DND-41 (cell line): ENCODE measurements at regions not wholly inside any gene's neighbourhood (a gene's known extent, or its start where the extent isn't known, plus 50 kb on each side); places are given as distances from the start of the nearest gene placed in this dataset.

Experiments
- EZH2 ChIP-seq: IDR thresholded peaks from 3 replicates; pipeline ENCODE4 v1.6.1; 2012; ENCODE audit warnings: borderline replicate concordance, low read depth, mild to moderate bottlenecking, moderate library complexity, low read length, inconsistent platforms; ENCODE audit not compliant: severe bottlenecking
- TF ChIP-seq, protein P1 (sequence below): IDR thresholded peaks from 2 replicates; pipeline ENCODE4 v1.5.1; 2012; ENCODE audit warnings: borderline replicate concordance, low read length, moderate library complexity, mild to moderate bottlenecking; ENCODE audit not compliant: poor library complexity, severe bottlenecking; ENCODE audit errors: extremely low read depth

DNA sequence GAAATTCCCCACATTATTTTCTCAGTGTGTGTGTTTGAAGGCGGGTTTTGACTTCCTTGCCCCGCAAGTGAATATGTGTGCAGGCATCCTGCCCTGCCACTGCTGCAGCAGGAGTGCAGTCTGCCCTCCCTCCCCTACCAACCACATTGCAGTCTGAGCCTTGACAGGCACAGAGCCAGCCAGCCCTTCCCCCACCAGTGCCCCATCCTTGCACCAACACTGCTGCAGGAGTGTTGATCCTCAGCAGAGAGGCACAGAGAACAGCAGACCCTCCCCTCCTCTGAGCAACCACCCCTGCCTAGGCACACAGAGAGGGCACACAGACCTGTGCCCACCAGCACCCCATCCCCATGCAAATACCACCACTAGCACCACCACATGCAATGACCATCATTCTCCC, 683.0 kb upstream of the PKDCC start:
- TF ChIP-seq, protein P1, sequence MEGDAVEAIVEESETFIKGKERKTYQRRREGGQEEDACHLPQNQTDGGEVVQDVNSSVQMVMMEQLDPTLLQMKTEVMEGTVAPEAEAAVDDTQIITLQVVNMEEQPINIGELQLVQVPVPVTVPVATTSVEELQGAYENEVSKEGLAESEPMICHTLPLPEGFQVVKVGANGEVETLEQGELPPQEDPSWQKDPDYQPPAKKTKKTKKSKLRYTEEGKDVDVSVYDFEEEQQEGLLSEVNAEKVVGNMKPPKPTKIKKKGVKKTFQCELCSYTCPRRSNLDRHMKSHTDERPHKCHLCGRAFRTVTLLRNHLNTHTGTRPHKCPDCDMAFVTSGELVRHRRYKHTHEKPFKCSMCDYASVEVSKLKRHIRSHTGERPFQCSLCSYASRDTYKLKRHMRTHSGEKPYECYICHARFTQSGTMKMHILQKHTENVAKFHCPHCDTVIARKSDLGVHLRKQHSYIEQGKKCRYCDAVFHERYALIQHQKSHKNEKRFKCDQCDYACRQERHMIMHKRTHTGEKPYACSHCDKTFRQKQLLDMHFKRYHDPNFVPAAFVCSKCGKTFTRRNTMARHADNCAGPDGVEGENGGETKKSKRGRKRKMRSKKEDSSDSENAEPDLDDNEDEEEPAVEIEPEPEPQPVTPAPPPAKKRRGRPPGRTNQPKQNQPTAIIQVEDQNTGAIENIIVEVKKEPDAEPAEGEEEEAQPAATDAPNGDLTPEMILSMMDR: no peak
- TF ChIP-seq EZH2: no peak
